ENCODE measurements at regions not wholly inside any gene's neighbourhood (a gene's known extent, or its start where the extent isn't known, plus 50 kb on each side); places are given as distances from the start of the nearest gene placed in this dataset.

DNA sequence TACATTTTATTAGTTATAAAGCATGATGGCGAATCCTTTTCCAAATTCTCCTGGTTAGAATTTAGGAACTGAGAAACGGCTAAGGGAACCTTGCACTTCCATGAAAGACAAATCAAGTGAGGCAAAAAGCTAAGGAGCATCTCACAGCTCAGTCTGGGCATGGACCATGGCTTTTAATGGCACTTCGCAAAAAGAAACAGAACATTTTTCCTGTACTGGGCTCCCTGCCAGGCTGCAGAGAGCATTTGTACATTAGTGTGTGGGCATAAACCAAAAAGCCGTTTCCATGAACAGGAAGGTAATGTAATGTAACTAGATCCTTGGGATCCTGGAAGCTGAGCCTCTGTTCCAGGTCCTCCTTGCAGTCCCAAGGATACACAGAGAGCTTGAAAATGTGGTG lies 354.2 kb downstream of the MRPS30 start:
- TF ChIP-seq POLR2A (IDR thresholded peaks at IDR 0.05) = no peak
- TF ChIP-seq, protein P1, sequence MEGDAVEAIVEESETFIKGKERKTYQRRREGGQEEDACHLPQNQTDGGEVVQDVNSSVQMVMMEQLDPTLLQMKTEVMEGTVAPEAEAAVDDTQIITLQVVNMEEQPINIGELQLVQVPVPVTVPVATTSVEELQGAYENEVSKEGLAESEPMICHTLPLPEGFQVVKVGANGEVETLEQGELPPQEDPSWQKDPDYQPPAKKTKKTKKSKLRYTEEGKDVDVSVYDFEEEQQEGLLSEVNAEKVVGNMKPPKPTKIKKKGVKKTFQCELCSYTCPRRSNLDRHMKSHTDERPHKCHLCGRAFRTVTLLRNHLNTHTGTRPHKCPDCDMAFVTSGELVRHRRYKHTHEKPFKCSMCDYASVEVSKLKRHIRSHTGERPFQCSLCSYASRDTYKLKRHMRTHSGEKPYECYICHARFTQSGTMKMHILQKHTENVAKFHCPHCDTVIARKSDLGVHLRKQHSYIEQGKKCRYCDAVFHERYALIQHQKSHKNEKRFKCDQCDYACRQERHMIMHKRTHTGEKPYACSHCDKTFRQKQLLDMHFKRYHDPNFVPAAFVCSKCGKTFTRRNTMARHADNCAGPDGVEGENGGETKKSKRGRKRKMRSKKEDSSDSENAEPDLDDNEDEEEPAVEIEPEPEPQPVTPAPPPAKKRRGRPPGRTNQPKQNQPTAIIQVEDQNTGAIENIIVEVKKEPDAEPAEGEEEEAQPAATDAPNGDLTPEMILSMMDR (IDR thresholded peaks at IDR 0.05) = no peak
